ENCODE measurements at regions not wholly inside any gene's neighbourhood (a gene's known extent, or its start where the extent isn't known, plus 50 kb on each side); places are given as distances from the start of the nearest gene placed in this dataset.

- Mint-ChIP-seq H3K27me3 (ENCODE audit: low read depth) (no peaks in the 10 kb centered on the region; the same call in 1 of the 2 replicates), H3K36me3 (ENCODE audit: insufficient read depth in 1 of 3, low read depth in 3 of 3) (no peaks in the 10 kb centered on the region), H3K4me3 (no peak overlapping the region), H3K4me1 (no peaks in the 10 kb centered on the region), H3K27ac (no peak overlapping the region), H3K9me3 (peaks cover 0 to 1% of the 10 kb centered on the region in 2 experiments; a peak in 1 of 5 replicates)
- Histone ChIP-seq H2BK20ac (ENCODE audit: low read depth, low read length, poor library complexity, severe bottlenecking) (no peak overlapping the region), H2BK120ac (ENCODE audit: low read depth, low read length, poor library complexity, severe bottlenecking) (no peak overlapping the region), H4K8ac (replicated peaks; ENCODE audit: insufficient read length, low read depth, low read length) (no peak overlapping the region), H3K14ac (ENCODE audit: insufficient read depth, low read length) (no peak overlapping the region), H4K5ac (ENCODE audit: insufficient read length, low read depth, low read length) (no peak overlapping the region), H3K9ac (ENCODE audit: extremely low read depth, insufficient read length, low read length) (no peak overlapping the region), H3K4me1 (ENCODE audit: insufficient read depth, low read length) (no peaks in the 10 kb centered on the region), H3K18ac (ENCODE audit: insufficient read length, low read depth, low read length) (no peak overlapping the region), H2BK5ac (ENCODE audit: insufficient read length, low read length) (no peak overlapping the region), H3K23ac (ENCODE audit: insufficient read length, low read depth, low read length) (no peak overlapping the region), H3K79me2 (ENCODE audit: insufficient read depth, low read length) (no peaks in the 10 kb centered on the region), H3K9me3 (ENCODE audit: control insufficient read depth, low read depth, low read length) (no peaks in the 10 kb centered on the region), H4K91ac (ENCODE audit: insufficient read length, low read depth, low read length) (no peak overlapping the region), H3K4ac (ENCODE audit: low read depth, low read length) (no peak overlapping the region), H2AK5ac (ENCODE audit: insufficient read length, low read length) (no peak overlapping the region), H3K56ac (ENCODE audit: insufficient read length, low read depth, low read length) (no peak overlapping the region), H3K27me3 (ENCODE audit: insufficient read depth, low read length) (no peaks in the 10 kb centered on the region), H2AFZ (ENCODE audit: low read length) (no peak overlapping the region), H3K27ac (ENCODE audit: insufficient read length, low read depth, low read length) (no peak overlapping the region), H4K20me1 (ENCODE audit: control insufficient read depth, insufficient read depth, insufficient read length) (no peaks in the 10 kb centered on the region), H3K79me1 (ENCODE audit: insufficient read depth, low read depth, low read length, poor library complexity, severe bottlenecking) (no peaks in the 10 kb centered on the region), H2BK12ac (ENCODE audit: insufficient read length, low read depth, low read length) (no peak overlapping the region), H3T11ph (ENCODE audit: low read length) (no peak overlapping the region), H2BK15ac (ENCODE audit: low read depth, low read length) (no peak overlapping the region), H3K4me2 (ENCODE audit: insufficient read depth, insufficient read length, low read length) (no peak overlapping the region), H3K23me2 (ENCODE audit: insufficient read length, low read depth, low read length, poor library complexity, severe bottlenecking) (no peaks in the 10 kb centered on the region)
- WGBS (ENCODE audit: extremely low coverage, insufficient read length, low lambda C conversion rate): no CpG with 5 or more reads among the region's 2 CpGs
- TF ChIP-seq, protein P1, sequence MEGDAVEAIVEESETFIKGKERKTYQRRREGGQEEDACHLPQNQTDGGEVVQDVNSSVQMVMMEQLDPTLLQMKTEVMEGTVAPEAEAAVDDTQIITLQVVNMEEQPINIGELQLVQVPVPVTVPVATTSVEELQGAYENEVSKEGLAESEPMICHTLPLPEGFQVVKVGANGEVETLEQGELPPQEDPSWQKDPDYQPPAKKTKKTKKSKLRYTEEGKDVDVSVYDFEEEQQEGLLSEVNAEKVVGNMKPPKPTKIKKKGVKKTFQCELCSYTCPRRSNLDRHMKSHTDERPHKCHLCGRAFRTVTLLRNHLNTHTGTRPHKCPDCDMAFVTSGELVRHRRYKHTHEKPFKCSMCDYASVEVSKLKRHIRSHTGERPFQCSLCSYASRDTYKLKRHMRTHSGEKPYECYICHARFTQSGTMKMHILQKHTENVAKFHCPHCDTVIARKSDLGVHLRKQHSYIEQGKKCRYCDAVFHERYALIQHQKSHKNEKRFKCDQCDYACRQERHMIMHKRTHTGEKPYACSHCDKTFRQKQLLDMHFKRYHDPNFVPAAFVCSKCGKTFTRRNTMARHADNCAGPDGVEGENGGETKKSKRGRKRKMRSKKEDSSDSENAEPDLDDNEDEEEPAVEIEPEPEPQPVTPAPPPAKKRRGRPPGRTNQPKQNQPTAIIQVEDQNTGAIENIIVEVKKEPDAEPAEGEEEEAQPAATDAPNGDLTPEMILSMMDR (conservative IDR thresholded peaks at IDR 0.05): no peak
- DNase-seq: no peak
Measured at GRCh38 chr6:23305325-23305943, 736.1 kb downstream of the HDGFL1 start.
